T-cell (primary cell): ENCODE measurements at regions not wholly inside any gene's neighbourhood (a gene's known extent, or its start where the extent isn't known, plus 50 kb on each side); places are given as distances from the start of the nearest gene placed in this dataset.

Experiments used
- ATAC-seq, 4 experiments: fragments of 200-7000 bp in 3 of 4; fragments of 150-1000 bp in 1 of 4; cut with Tn5 transposase; replicated peaks in 1 of 4; 1 replicate in 3 of 4; 2 replicates in 1 of 4; pipeline ENCODE4 v1.10.0; 2021; ENCODE audit warnings: moderate library complexity in 3 of 4, mild to moderate bottlenecking in 2 of 4, moderate number of reproducible peaks in 1 of 4
- CTCF ChIA-PET, 2 donors: fragments of 300-600 bp; sonication (Branson Sonifier 250); formaldehyde crosslinking; loops; one replicate each; lab custom pipeline; 2022; ENCODE audit warnings: antibody characterized with exemption in 2 of 2; lab: Charles Lee
- POLR2A ChIA-PET, 2 donors: fragments of 300-600 bp; sonication (Branson Sonifier 250); formaldehyde crosslinking; loops; one replicate each; lab custom pipeline; 2022; ENCODE audit warnings: antibody characterized with exemption in 2 of 2; lab: Charles Lee
- DNase-seq, 35 experiments: peaks; one replicate each; pipeline versions ENCODE4 v3.0.0 to v3.0.0-alpha.2; 2013 to 2023
- H3K27ac ChIP-seq: one replicate; pipeline ENCODE4 v1.5.1; 2013; ENCODE audit warnings: low read length
- H3K27me3 ChIP-seq, 2 experiments: replicated peaks in 1 of 2; 1 replicate in 1 of 2; 2 replicates in 1 of 2; pipeline versions ENCODE4 v1.6.1 to v1.7.0; 2013; ENCODE audit warnings: low read length in 1 of 2, mixed read lengths in 1 of 2; ENCODE audit not compliant: control insufficient read depth in 2 of 2, insufficient read depth in 2 of 2; ENCODE audit errors: extremely low read depth in 1 of 2
- H3K36me3 ChIP-seq, 2 donors: 1 replicate in 1 of 2; 2 replicates in 1 of 2; pipeline versions ENCODE4 v1.6.1 to v1.7.0; 2013; ENCODE audit warnings: low read length in 1 of 2; ENCODE audit not compliant: control insufficient read depth in 2 of 2, insufficient read depth in 1 of 2; ENCODE audit errors: extremely low read depth in 1 of 2
- H3K4me1 ChIP-seq, 2 experiments: 1 replicate in 1 of 2; 2 replicates in 1 of 2; pipeline versions ENCODE4 v1.6.1 to v1.7.0; 2013; ENCODE audit warnings: low read length in 2 of 2, mixed read lengths in 1 of 2; ENCODE audit not compliant: insufficient read depth in 2 of 2, control insufficient read depth in 1 of 2; ENCODE audit errors: extremely low read depth in 1 of 2
- H3K4me3 ChIP-seq, 2 donors: 1 replicate in 1 of 2; 2 replicates in 1 of 2; pipeline versions ENCODE4 v1.5.1 to v1.7.0; 2013; ENCODE audit warnings: mild to moderate bottlenecking in 2 of 2, low read length in 1 of 2, moderate library complexity in 1 of 2; ENCODE audit not compliant: control insufficient read depth in 1 of 2; ENCODE audit errors: extremely low read depth in 1 of 2
- H3K9me3 ChIP-seq: 2 replicates; pipeline ENCODE4 v1.7.0; 2013
- H3K27ac Mint-ChIP-seq, 2 donors: one replicate each; pipeline ENCODE4 v1.8.0; 2020 to 2021; ENCODE audit warnings: mild to moderate bottlenecking in 2 of 2, mixed read lengths in 2 of 2
- H3K27me3 Mint-ChIP-seq, 2 donors: one replicate each; pipeline ENCODE4 v1.8.0; 2021 to 2022; ENCODE audit warnings: mixed read lengths in 2 of 2
- H3K36me3 Mint-ChIP-seq: one replicate; pipeline ENCODE4 v1.8.0; 2021; ENCODE audit warnings: mixed read lengths
- H3K4me1 Mint-ChIP-seq, 3 donors: one replicate each; pipeline ENCODE4 v1.8.0; 2020 to 2022; ENCODE audit warnings: mixed read lengths in 3 of 3, mild to moderate bottlenecking in 1 of 3
- H3K4me3 Mint-ChIP-seq, 3 donors: one replicate each; pipeline ENCODE4 v1.8.0; 2020 to 2022; ENCODE audit warnings: mild to moderate bottlenecking in 3 of 3, mixed read lengths in 3 of 3, moderate library complexity in 3 of 3
- H3K9me3 Mint-ChIP-seq, 3 donors: one replicate each; pipeline ENCODE4 v1.8.0; 2020 to 2022; ENCODE audit warnings: mixed read lengths in 3 of 3
- WGBS: methylation state at CpG from one replicate; pipeline ENCODE4 v1.1.5; 2013; ENCODE audit warnings: missing lambda C conversion rate; ENCODE audit not compliant: insufficient coverage; 5-methylcytosine and 5-hydroxymethylcytosine counted together

GRCh38 chr3:68482565-68482964 lies 449.8 kb downstream of the TAFA4 start:
- POLR2A ChIA-PET: no interaction called here
- WGBS: 45% methylated on average over 1 of the region's 2 CpGs
- H3K27me3 Mint-ChIP-seq: no peaks in the 10 kb centered on the region

GRCh38 chr3:68479779-68480178 lies 452.6 kb downstream of the TAFA4 start:
- 83% methylated on average over 1 of the region's 3 CpGs for WGBS

More at GRCh38 chr3:68482565-68482964, 449.8 kb downstream of the TAFA4 start:
- no peak overlapping the region for H3K27ac ChIP-seq
- H3K9me3 ChIP-seq: no peaks in the 10 kb centered on the region
- Mint-ChIP-seq H3K27ac (no peak overlapping the region), H3K4me3 (no peak overlapping the region), H3K9me3 (peaks cover 0 to 4% (median 0%) of the 10 kb centered on the region in 3 donors), H3K4me1 (no peaks in the 10 kb centered on the region), H3K36me3 (no peaks in the 10 kb centered on the region)
- ATAC-seq (no peak), DNase-seq (no peak)
- H3K4me1 ChIP-seq: no peaks in the 10 kb centered on the region
- no peaks in the 10 kb centered on the region for H3K36me3 ChIP-seq
- H3K4me3 ChIP-seq: no peak overlapping the region
- CTCF ChIA-PET: no interaction called here
- no peaks in the 10 kb centered on the region for H3K27me3 ChIP-seq

GRCh38 chr3:68468695-68469375 lies 463.5 kb downstream of the TAFA4 start:
- Mint-ChIP-seq H3K27ac (no peak overlapping the region), H3K4me3 (no peak overlapping the region), H3K27me3 (no peaks in the 10 kb centered on the region), H3K4me1 (no peaks in the 10 kb centered on the region), H3K36me3 (no peaks in the 10 kb centered on the region), H3K9me3 (peaks cover 0 to 5% (median 2%) of the 10 kb centered on the region in 3 donors)
- ChIA-PET POLR2A (no interaction called here), CTCF (no interaction called here)
- Histone ChIP-seq H3K4me3 (no peak overlapping the region), H3K36me3 (no peaks in the 10 kb centered on the region), H3K27me3 (no peaks in the 10 kb centered on the region), H3K27ac (no peak overlapping the region), H3K4me1 (no peaks in the 10 kb centered on the region), H3K9me3 (no peaks in the 10 kb centered on the region)
- ATAC-seq (no peak), DNase-seq (no peak)
- no CpG with 5 or more reads among the region's 3 CpGs for WGBS

More at GRCh38 chr3:68479779-68480178, 452.6 kb downstream of the TAFA4 start:
- peaks cover 0 to 4% (median 0%) of the 10 kb centered on the region in 3 donors for H3K9me3 Mint-ChIP-seq
- H3K27ac Mint-ChIP-seq: no peak overlapping the region
- POLR2A ChIA-PET: interaction anchor here in 1 of 2 donors (0.6 kb wide), 1 partner anchor 1686 kb away, joined by 4 read pairs; no protein-coding TSS in a partner anchor
- no peak overlapping the region for H3K4me3 Mint-ChIP-seq
- H3K27me3 Mint-ChIP-seq: no peaks in the 10 kb centered on the region
- no peaks in the 10 kb centered on the region for H3K36me3 Mint-ChIP-seq
- H3K4me3 ChIP-seq: no peak overlapping the region
- H3K27me3 ChIP-seq: no peaks in the 10 kb centered on the region
- no peaks in the 10 kb centered on the region for H3K4me1 Mint-ChIP-seq
- no peaks in the 10 kb centered on the region for H3K36me3 ChIP-seq
- H3K4me1 ChIP-seq: no peaks in the 10 kb centered on the region
- ATAC-seq (no peak), DNase-seq (no peak)
- H3K9me3 ChIP-seq: no peaks in the 10 kb centered on the region
- CTCF ChIA-PET: no interaction called here
- H3K27ac ChIP-seq: no peak overlapping the region

- Mint-ChIP-seq H3K36me3 (no peaks in the 10 kb centered on the region), H3K9me3 (peaks cover 0 to 5% (median 2%) of the 10 kb centered on the region in 3 donors), H3K27me3 (no peaks in the 10 kb centered on the region), H3K4me3 (no peak overlapping the region), H3K4me1 (no peaks in the 10 kb centered on the region), H3K27ac (no peak overlapping the region)
- Histone ChIP-seq H3K9me3 (no peaks in the 10 kb centered on the region), H3K27me3 (no peaks in the 10 kb centered on the region), H3K4me3 (no peak overlapping the region), H3K4me1 (no peaks in the 10 kb centered on the region), H3K36me3 (no peaks in the 10 kb centered on the region), H3K27ac (no peak overlapping the region)
- CTCF ChIA-PET: no interaction called here
- 51% methylated on average over 2 of the region's 2 CpGs for WGBS
- no peak for ATAC-seq
- POLR2A ChIA-PET: no interaction called here
- DNase-seq: no peak
These were observed 464.9 kb downstream of the TAFA4 start for GRCh38 chr3:68467465-68467864.

GRCh38 chr3:68458581-68458980 lies 473.8 kb downstream of the TAFA4 start:
- CTCF ChIA-PET: no interaction called here

GRCh38 chr3:68448510-68449383 lies 483.6 kb downstream of the TAFA4 start:
- no peaks in the 10 kb centered on the region for H3K27me3 ChIP-seq
- CTCF ChIA-PET: no interaction called here
- no peak for ATAC-seq

More at GRCh38 chr3:68458581-68458980, 473.8 kb downstream of the TAFA4 start:
- ATAC-seq (no peak), DNase-seq (no peak)
- no peaks in the 10 kb centered on the region for H3K9me3 ChIP-seq
- Mint-ChIP-seq H3K9me3 (peaks cover 7 to 14% (median 11%) of the 10 kb centered on the region in 3 donors), H3K4me1 (no peaks in the 10 kb centered on the region), H3K4me3 (no peak overlapping the region), H3K27ac (no peak overlapping the region), H3K36me3 (peaks cover 19% of the 10 kb centered on the region), H3K27me3 (no peaks in the 10 kb centered on the region)
- H3K4me1 ChIP-seq: no peaks in the 10 kb centered on the region
- H3K4me3 ChIP-seq: no peak overlapping the region
- no peaks in the 10 kb centered on the region for H3K36me3 ChIP-seq
- H3K27me3 ChIP-seq: no peaks in the 10 kb centered on the region
- WGBS: 83% methylated on average over 2 of the region's 2 CpGs
- H3K27ac ChIP-seq: no peak overlapping the region
- POLR2A ChIA-PET: no interaction called here

More at GRCh38 chr3:68448510-68449383, 483.6 kb downstream of the TAFA4 start:
- no peaks in the 10 kb centered on the region for H3K4me1 Mint-ChIP-seq
- H3K36me3 ChIP-seq: no peaks in the 10 kb centered on the region
- peaks cover 6% of the 10 kb centered on the region for H3K36me3 Mint-ChIP-seq
- no peak overlapping the region for H3K4me3 Mint-ChIP-seq
- no peak overlapping the region for H3K4me3 ChIP-seq
- POLR2A ChIA-PET: no interaction called here
- 100% methylated on average over 1 of the region's 5 CpGs for WGBS
- DNase-seq: no peak
- H3K9me3 ChIP-seq: no peaks in the 10 kb centered on the region
- no peaks in the 10 kb centered on the region for H3K27me3 Mint-ChIP-seq
- peaks cover 0 to 3% (median 0%) of the 10 kb centered on the region in 3 donors for H3K9me3 Mint-ChIP-seq
- no peaks in the 10 kb centered on the region for H3K4me1 ChIP-seq
- H3K27ac Mint-ChIP-seq: no peak overlapping the region
- no peak overlapping the region for H3K27ac ChIP-seq
